HEK293 (cell line): ENCODE measurements at regions not wholly inside any gene's neighbourhood (a gene's known extent, or its start where the extent isn't known, plus 50 kb on each side); places are given as distances from the start of the nearest gene placed in this dataset.

Experiments used
- CTCF ChIA-PET: fragments of 350-600 bp; formaldehyde crosslinking; extraction: SDS; loops from one replicate; lab custom pipeline; 2021; ENCODE audit warnings: antibody characterized with exemption; lab: Yijun Ruan, JAX
- POLR2A ChIA-PET: fragments of 300-600 bp; formaldehyde crosslinking; extraction: SDS; loops from one replicate; lab custom pipeline; 2020; ENCODE audit warnings: antibody characterized with exemption, inconsistent platforms; lab: Yijun Ruan, JAX
- H3K27ac ChIP-seq: fragments of 200-500 bp; sonication (Bioruptor generic); 2 replicates; pipeline ENCODE4 v1.5.1; 2014; ENCODE audit warnings: low read depth, low read length, control low read depth, inconsistent platforms; ENCODE audit errors: extremely low read depth
- H3K36me3 ChIP-seq, 2 experiments: fragments of 200-500 bp in 1 of 2; sonication (Bioruptor generic) in 1 of 2; 1 replicate in 1 of 2; 2 replicates in 1 of 2; pipeline ENCODE4 v1.5.1; 2014 to 2017; ENCODE audit warnings: inconsistent platforms in 2 of 2, low read length in 2 of 2; ENCODE audit not compliant: control insufficient read depth in 2 of 2, insufficient read depth in 1 of 2
- H3K4me1 ChIP-seq: fragments of 200-500 bp; sonication (Bioruptor generic); 2 replicates; pipeline ENCODE4 v1.5.1; 2014; ENCODE audit warnings: mild to moderate bottlenecking, low read length, inconsistent platforms; ENCODE audit not compliant: control insufficient read depth, insufficient read depth
- H3K4me3 ChIP-seq: 2 replicates; pipeline ENCODE4 v1.5.1; 2011; ENCODE audit warnings: low read depth, mild to moderate bottlenecking, control low read depth, low read length, moderate library complexity
- H3K9me3 ChIP-seq: fragments of 200-500 bp; sonication (Bioruptor generic); 2 replicates; pipeline ENCODE4 v1.5.1; 2014; ENCODE audit warnings: low read depth, low read length, inconsistent platforms; ENCODE audit not compliant: control insufficient read depth, insufficient read depth
- HIC1 ChIP-seq: fragments of 450-650 bp; formaldehyde crosslinking; IDR thresholded peaks from 2 replicates; pipeline ENCODE4 v1.5.1; 2016; ENCODE audit warnings: missing biosample characterization, missing genetic modification characterization
- KLF1 ChIP-seq: fragments of 450-650 bp; formaldehyde crosslinking; IDR thresholded peaks from 2 replicates; pipeline ENCODE4 v1.5.1; 2016; ENCODE audit warnings: missing biosample characterization, missing genetic modification characterization
- KLF7 ChIP-seq: fragments of 450-650 bp; formaldehyde crosslinking; IDR thresholded peaks from 2 replicates; pipeline ENCODE4 v1.5.1; 2016; ENCODE audit warnings: missing biosample characterization, missing genetic modification characterization, borderline replicate concordance
- KLF9 ChIP-seq: fragments of 450-650 bp; formaldehyde crosslinking; IDR thresholded peaks from 2 replicates; pipeline ENCODE4 v1.5.1; 2016; ENCODE audit warnings: missing biosample characterization, missing genetic modification characterization, low read depth
- MEIS1 ChIP-seq: sonication (generic); formaldehyde crosslinking; IDR thresholded peaks from 2 replicates; pipeline ENCODE4 v1.8.1; 2022; ENCODE audit warnings: missing genetic modification reagents, mild to moderate bottlenecking, borderline replicate concordance
- SALL2 ChIP-seq: fragments of 450-650 bp; formaldehyde crosslinking; IDR thresholded peaks from 2 replicates; pipeline ENCODE4 v1.5.0; 2017; ENCODE audit warnings: missing biosample characterization, mild to moderate bottlenecking, missing genetic modification characterization, borderline replicate concordance
- SP2 ChIP-seq: fragments of 450-650 bp; formaldehyde crosslinking; IDR thresholded peaks from 2 replicates; pipeline ENCODE4 v1.5.1; 2016; ENCODE audit warnings: missing biosample characterization, missing genetic modification characterization
- ZBTB44 ChIP-seq: fragments of 450-650 bp; IDR thresholded peaks from 2 replicates; pipeline ENCODE4 v1.5.1; 2018; ENCODE audit warnings: missing biosample characterization, mild to moderate bottlenecking, missing genetic modification characterization
- ZFP37 ChIP-seq: fragments of 450-650 bp; formaldehyde crosslinking; IDR thresholded peaks from 2 replicates; pipeline ENCODE4 v1.5.1; 2016; ENCODE audit warnings: missing biosample characterization, missing genetic modification characterization
- ZFP69B ChIP-seq: fragments of 450-650 bp; formaldehyde crosslinking; IDR thresholded peaks from 2 replicates; pipeline ENCODE4 v1.5.1; 2016; ENCODE audit warnings: missing biosample characterization, missing genetic modification characterization
- ZNF140 ChIP-seq: fragments of 450-650 bp; formaldehyde crosslinking; IDR thresholded peaks from 2 replicates; pipeline ENCODE4 v1.5.1; 2016; ENCODE audit warnings: missing biosample characterization, missing genetic modification characterization
- ZNF548 ChIP-seq: fragments of 450-650 bp; formaldehyde crosslinking; IDR thresholded peaks from 2 replicates; pipeline ENCODE4 v1.5.1; 2016; ENCODE audit warnings: missing biosample characterization, missing genetic modification characterization
- ZNF580 ChIP-seq: fragments of 450-650 bp; formaldehyde crosslinking; IDR thresholded peaks from 2 replicates; pipeline ENCODE4 v1.5.1; 2016; ENCODE audit warnings: missing biosample characterization, missing genetic modification characterization
- ZNF639 ChIP-seq: fragments of 450-650 bp; formaldehyde crosslinking; IDR thresholded peaks from 2 replicates; pipeline ENCODE4 v1.5.1; 2016; ENCODE audit warnings: missing biosample characterization, missing genetic modification characterization
- ZNF645 ChIP-seq: fragments of 450-650 bp; formaldehyde crosslinking; IDR thresholded peaks from 2 replicates; pipeline ENCODE4; 2016; ENCODE audit warnings: missing biosample characterization, missing genetic modification characterization
- ZNF677 ChIP-seq: fragments of 450-650 bp; IDR thresholded peaks from 2 replicates; pipeline ENCODE4 v1.5.0; 2018; ENCODE audit warnings: missing biosample characterization, mild to moderate bottlenecking, missing genetic modification characterization, moderate library complexity
- ZSCAN18 ChIP-seq: fragments of 450-650 bp; formaldehyde crosslinking; IDR thresholded peaks from 2 replicates; pipeline ENCODE4 v1.5.1; 2016; ENCODE audit warnings: missing biosample characterization, missing genetic modification characterization

- Histone ChIP-seq H3K36me3 (no peaks in the 10 kb centered on the region), H3K27ac (no peak overlapping the region), H3K9me3 (no peaks in the 10 kb centered on the region), H3K4me1 (no peaks in the 10 kb centered on the region), H3K4me3 (no peak overlapping the region)
- ChIA-PET POLR2A (no interaction called here), CTCF (interaction anchor here (0.5 to 1.1 kb wide), 3 partner anchors 17 to 237 kb away, joined by 3 to 4 read pairs (median 3); no protein-coding TSS in a partner anchor)
- TF ChIP-seq ZFP37 (no peak), ZNF645 (tag by site-specific recombination) (no peak), ZNF580 (tag by site-specific recombination) (no peak), SALL2 (tag by site-specific recombination) (no peak)
Observed at GRCh38 chr10:120097766-120098165, 205.2 kb downstream of the SEC23IP start.

GRCh38 chr10:120098232-120098930, 205.9 kb downstream of the SEC23IP start:
- Histone ChIP-seq H3K27ac (no peak overlapping the region), H3K36me3 (no peaks in the 10 kb centered on the region), H3K4me1 (no peaks in the 10 kb centered on the region), H3K4me3 (no peak overlapping the region)
- TF ChIP-seq KLF9 (tag by site-specific recombination) (no peak), SP2 (tag by site-specific recombination) (no peak), ZSCAN18 (tag by site-specific recombination) (no peak), ZNF639 (tag by site-specific recombination) (no peak), ZNF548 (tag by site-specific recombination) (no peak), KLF1 (tag by site-specific recombination) (no peak), HIC1 (tag by site-specific recombination) (0 out of 2 replicates have a peak, but pooled peaks have one; percentile 24), ZNF677 (tag by site-specific recombination) (no peak), ZFP69B (tag by site-specific recombination) (no peak), ZBTB44 (tag by site-specific recombination) (0 out of 2 replicates have a peak, but pooled peaks have one; percentile 3), MEIS1 (CRISPR knock-in tag) (no peak), KLF7 (no peak), ZNF140 (tag by site-specific recombination) (no peak)
- TF ChIP-seq, all 188 proteins: peak for 2
- ChIA-PET CTCF (interaction anchor here (0.5 to 1.1 kb wide), 3 partner anchors 16 to 238 kb away, joined by 3 to 4 read pairs (median 3); no protein-coding TSS in a partner anchor), POLR2A (no interaction called here)
- H3K9me3 ChIP-seq: no peaks in the 10 kb centered on the region
